ENCODE measurements at regions not wholly inside any gene's neighbourhood (a gene's known extent, or its start where the extent isn't known, plus 50 kb on each side); places are given as distances from the start of the nearest gene placed in this dataset.

GRCh38 chr10:83252169-83252568, 887.1 kb upstream of the GHITM start:
- Histone ChIP-seq H3K79me2 (ENCODE audit: insufficient read depth, low read length) (no peaks in the 10 kb centered on the region), H3F3A (ENCODE audit: low read depth) (no peaks in the 10 kb centered on the region), H3K4me1 (ENCODE audit: insufficient read depth, low read length, poor library complexity, severe bottlenecking) (no peaks in the 10 kb centered on the region), H3K9ac (ENCODE audit: low read depth, low read length, poor library complexity, severe bottlenecking) (no peak overlapping the region), H3K36me3 (ENCODE audit: insufficient read depth, low read length) (no peaks in the 10 kb centered on the region), H3K4me2 (ENCODE audit: low read depth, low read length, poor library complexity, severe bottlenecking) (no peak overlapping the region), H3K9me3 (ENCODE audit: insufficient read depth, low read depth, low read length) (no peaks in the 10 kb centered on the region), H3K27me3 (ENCODE audit: insufficient read depth, low read length, poor library complexity, severe bottlenecking) (no peaks in the 10 kb centered on the region), H3K4me3 (ENCODE audit: low read length, poor library complexity, severe bottlenecking) (no peak overlapping the region), H3K9me2 (replicated peaks; ENCODE audit: low read depth, low read length) (no peaks in the 10 kb centered on the region), H4K20me1 (ENCODE audit: insufficient read depth, low read length, poor library complexity, severe bottlenecking) (no peaks in the 10 kb centered on the region), H2AFZ (ENCODE audit: low read length) (no peak overlapping the region)
- TF ChIP-seq CTCF (conservative IDR thresholded peaks at IDR 0.05; ENCODE audit: low read length) (no peak), EZH2phosphoT487 (IDR thresholded peaks at IDR 0.05; ENCODE audit: borderline replicate concordance) (no peak)

- no peaks in the 10 kb centered on the region for H3K4me1 ChIP-seq (ENCODE audit: insufficient read depth, low read length, poor library complexity, severe bottlenecking)
- TF ChIP-seq CTCF (conservative IDR thresholded peaks at IDR 0.05; ENCODE audit: low read length) (no peak), EZH2phosphoT487 (IDR thresholded peaks at IDR 0.05; ENCODE audit: borderline replicate concordance) (no peak)
- no peaks in the 10 kb centered on the region for H3K9me3 ChIP-seq (ENCODE audit: insufficient read depth, low read depth, low read length)
- H4K20me1 ChIP-seq (ENCODE audit: insufficient read depth, low read length, poor library complexity, severe bottlenecking), result no peaks in the 10 kb centered on the region
- no peak overlapping the region for H3K4me2 ChIP-seq (ENCODE audit: low read depth, low read length, poor library complexity, severe bottlenecking)
- H2AFZ ChIP-seq (ENCODE audit: low read length), result no peak overlapping the region
- H3K9ac ChIP-seq (ENCODE audit: low read depth, low read length, poor library complexity, severe bottlenecking), result no peak overlapping the region
- no peaks in the 10 kb centered on the region for H3K36me3 ChIP-seq (ENCODE audit: insufficient read depth, low read length)
- no peak overlapping the region for H3K4me3 ChIP-seq (ENCODE audit: low read length, poor library complexity, severe bottlenecking)
- H3K79me2 ChIP-seq (ENCODE audit: insufficient read depth, low read length), result no peaks in the 10 kb centered on the region
- no peaks in the 10 kb centered on the region for H3F3A ChIP-seq (ENCODE audit: low read depth)
- H3K9me2 ChIP-seq (replicated peaks; ENCODE audit: low read depth, low read length), result no peaks in the 10 kb centered on the region
- H3K27me3 ChIP-seq (ENCODE audit: insufficient read depth, low read length, poor library complexity, severe bottlenecking), result no peaks in the 10 kb centered on the region
Observed at GRCh38 chr10:83252596-83252995, 886.7 kb upstream of the GHITM start.

GRCh38 chr10:83253011-83253671, 886.2 kb upstream of the GHITM start:
- Histone ChIP-seq H3K36me3 (ENCODE audit: insufficient read depth, low read length) (no peaks in the 10 kb centered on the region), H3K4me2 (ENCODE audit: low read depth, low read length, poor library complexity, severe bottlenecking) (no peak overlapping the region), H3F3A (ENCODE audit: low read depth) (no peaks in the 10 kb centered on the region), H3K4me1 (ENCODE audit: insufficient read depth, low read length, poor library complexity, severe bottlenecking) (no peaks in the 10 kb centered on the region), H3K4me3 (ENCODE audit: low read length, poor library complexity, severe bottlenecking) (no peak overlapping the region), H3K79me2 (ENCODE audit: insufficient read depth, low read length) (no peaks in the 10 kb centered on the region), H4K20me1 (ENCODE audit: insufficient read depth, low read length, poor library complexity, severe bottlenecking) (no peaks in the 10 kb centered on the region), H3K27me3 (ENCODE audit: insufficient read depth, low read length, poor library complexity, severe bottlenecking) (no peaks in the 10 kb centered on the region), H3K9me3 (ENCODE audit: insufficient read depth, low read depth, low read length) (no peaks in the 10 kb centered on the region), H3K9me2 (replicated peaks; ENCODE audit: low read depth, low read length) (no peaks in the 10 kb centered on the region), H2AFZ (ENCODE audit: low read length) (no peak overlapping the region), H3K9ac (ENCODE audit: low read depth, low read length, poor library complexity, severe bottlenecking) (no peak overlapping the region)
- TF ChIP-seq EZH2phosphoT487 (IDR thresholded peaks at IDR 0.05; ENCODE audit: borderline replicate concordance), result no peak
- TF ChIP-seq CTCF (conservative IDR thresholded peaks at IDR 0.05; ENCODE audit: low read length), result no peak

Measured in Loucy (cell line).